HL-60 (cell line): ENCODE measurements at regions not wholly inside any gene's neighbourhood (a gene's known extent, or its start where the extent isn't known, plus 50 kb on each side); places are given as distances from the start of the nearest gene placed in this dataset.

ENCODE experiments used
- GABPA ChIP-seq: IDR thresholded peaks from 2 replicates; pipeline ENCODE4 v1.6.1; 2012; ENCODE audit warnings: low read depth
- POLR2AphosphoS5 ChIP-seq: IDR thresholded peaks from 2 replicates; pipeline ENCODE4 v1.6.1; 2012; ENCODE audit warnings: low read depth
- SPI1 ChIP-seq: IDR thresholded peaks from 2 replicates; pipeline ENCODE4 v1.6.1; 2012; ENCODE audit warnings: low read depth, mild to moderate bottlenecking, borderline replicate concordance
- TF ChIP-seq, protein P1 (sequence below): IDR thresholded peaks from one replicate; pipeline ENCODE4 v1.5.1; 2011; ENCODE audit warnings: low read length, control low read depth, inconsistent platforms; ENCODE audit not compliant: insufficient read depth
- TF ChIP-seq, protein P2 (sequence below): IDR thresholded peaks from 2 replicates; pipeline ENCODE4 v1.6.1; 2012; ENCODE audit warnings: low read depth; ENCODE audit not compliant: insufficient replicate concordance

GRCh38 chr4:17063888-17064287, 165.4 kb upstream of the LDB2 start:
- TF ChIP-seq POLR2AphosphoS5, result no peak
- TF ChIP-seq, protein P1, sequence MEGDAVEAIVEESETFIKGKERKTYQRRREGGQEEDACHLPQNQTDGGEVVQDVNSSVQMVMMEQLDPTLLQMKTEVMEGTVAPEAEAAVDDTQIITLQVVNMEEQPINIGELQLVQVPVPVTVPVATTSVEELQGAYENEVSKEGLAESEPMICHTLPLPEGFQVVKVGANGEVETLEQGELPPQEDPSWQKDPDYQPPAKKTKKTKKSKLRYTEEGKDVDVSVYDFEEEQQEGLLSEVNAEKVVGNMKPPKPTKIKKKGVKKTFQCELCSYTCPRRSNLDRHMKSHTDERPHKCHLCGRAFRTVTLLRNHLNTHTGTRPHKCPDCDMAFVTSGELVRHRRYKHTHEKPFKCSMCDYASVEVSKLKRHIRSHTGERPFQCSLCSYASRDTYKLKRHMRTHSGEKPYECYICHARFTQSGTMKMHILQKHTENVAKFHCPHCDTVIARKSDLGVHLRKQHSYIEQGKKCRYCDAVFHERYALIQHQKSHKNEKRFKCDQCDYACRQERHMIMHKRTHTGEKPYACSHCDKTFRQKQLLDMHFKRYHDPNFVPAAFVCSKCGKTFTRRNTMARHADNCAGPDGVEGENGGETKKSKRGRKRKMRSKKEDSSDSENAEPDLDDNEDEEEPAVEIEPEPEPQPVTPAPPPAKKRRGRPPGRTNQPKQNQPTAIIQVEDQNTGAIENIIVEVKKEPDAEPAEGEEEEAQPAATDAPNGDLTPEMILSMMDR, result no peak
- TF ChIP-seq GABPA, result no peak
- TF ChIP-seq, protein P2, sequence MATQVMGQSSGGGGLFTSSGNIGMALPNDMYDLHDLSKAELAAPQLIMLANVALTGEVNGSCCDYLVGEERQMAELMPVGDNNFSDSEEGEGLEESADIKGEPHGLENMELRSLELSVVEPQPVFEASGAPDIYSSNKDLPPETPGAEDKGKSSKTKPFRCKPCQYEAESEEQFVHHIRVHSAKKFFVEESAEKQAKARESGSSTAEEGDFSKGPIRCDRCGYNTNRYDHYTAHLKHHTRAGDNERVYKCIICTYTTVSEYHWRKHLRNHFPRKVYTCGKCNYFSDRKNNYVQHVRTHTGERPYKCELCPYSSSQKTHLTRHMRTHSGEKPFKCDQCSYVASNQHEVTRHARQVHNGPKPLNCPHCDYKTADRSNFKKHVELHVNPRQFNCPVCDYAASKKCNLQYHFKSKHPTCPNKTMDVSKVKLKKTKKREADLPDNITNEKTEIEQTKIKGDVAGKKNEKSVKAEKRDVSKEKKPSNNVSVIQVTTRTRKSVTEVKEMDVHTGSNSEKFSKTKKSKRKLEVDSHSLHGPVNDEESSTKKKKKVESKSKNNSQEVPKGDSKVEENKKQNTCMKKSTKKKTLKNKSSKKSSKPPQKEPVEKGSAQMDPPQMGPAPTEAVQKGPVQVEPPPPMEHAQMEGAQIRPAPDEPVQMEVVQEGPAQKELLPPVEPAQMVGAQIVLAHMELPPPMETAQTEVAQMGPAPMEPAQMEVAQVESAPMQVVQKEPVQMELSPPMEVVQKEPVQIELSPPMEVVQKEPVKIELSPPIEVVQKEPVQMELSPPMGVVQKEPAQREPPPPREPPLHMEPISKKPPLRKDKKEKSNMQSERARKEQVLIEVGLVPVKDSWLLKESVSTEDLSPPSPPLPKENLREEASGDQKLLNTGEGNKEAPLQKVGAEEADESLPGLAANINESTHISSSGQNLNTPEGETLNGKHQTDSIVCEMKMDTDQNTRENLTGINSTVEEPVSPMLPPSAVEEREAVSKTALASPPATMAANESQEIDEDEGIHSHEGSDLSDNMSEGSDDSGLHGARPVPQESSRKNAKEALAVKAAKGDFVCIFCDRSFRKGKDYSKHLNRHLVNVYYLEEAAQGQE, result no peak
- TF ChIP-seq SPI1, result no peak
